ENCODE measurements at regions not wholly inside any gene's neighbourhood (a gene's known extent, or its start where the extent isn't known, plus 50 kb on each side); places are given as distances from the start of the nearest gene placed in this dataset.

- no peak for TF ChIP-seq CTCF (conservative IDR thresholded peaks at IDR 0.05; ENCODE audit: low read depth, low read length)
- TF ChIP-seq POLR2A (IDR thresholded peaks at IDR 0.05; ENCODE audit: low read depth, low read length): no peak
- TF ChIP-seq CHD1 (IDR thresholded peaks at IDR 0.05; ENCODE audit: low read depth, low read length): no peak
- TF ChIP-seq, protein P1, sequence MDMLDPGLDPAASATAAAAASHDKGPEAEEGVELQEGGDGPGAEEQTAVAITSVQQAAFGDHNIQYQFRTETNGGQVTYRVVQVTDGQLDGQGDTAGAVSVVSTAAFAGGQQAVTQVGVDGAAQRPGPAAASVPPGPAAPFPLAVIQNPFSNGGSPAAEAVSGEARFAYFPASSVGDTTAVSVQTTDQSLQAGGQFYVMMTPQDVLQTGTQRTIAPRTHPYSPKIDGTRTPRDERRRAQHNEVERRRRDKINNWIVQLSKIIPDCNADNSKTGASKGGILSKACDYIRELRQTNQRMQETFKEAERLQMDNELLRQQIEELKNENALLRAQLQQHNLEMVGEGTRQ (IDR thresholded peaks at IDR 0.05; ENCODE audit: low read depth, low read length): no peak
- TF ChIP-seq BHLHE40 (IDR thresholded peaks at IDR 0.05; ENCODE audit: low read depth, low read length): no peak
- no peak for TF ChIP-seq MAFK (IDR thresholded peaks at IDR 0.05; ENCODE audit: low read depth, low read length)
- no peak for TF ChIP-seq SMC3 (IDR thresholded peaks at IDR 0.05; ENCODE audit: low read depth, low read length)
- TF ChIP-seq MAZ (IDR thresholded peaks at IDR 0.05; ENCODE audit: borderline replicate concordance, low read depth, low read length): no peak
- TF ChIP-seq ELK1 (IDR thresholded peaks at IDR 0.05; ENCODE audit: borderline replicate concordance, low read depth, low read length): no peak
- TF ChIP-seq MXI1 (IDR thresholded peaks at IDR 0.05; ENCODE audit: borderline replicate concordance, low read depth, low read length): no peak
- TF ChIP-seq CEBPB (IDR thresholded peaks at IDR 0.05; ENCODE audit: low read depth, low read length): no peak
Measured at GRCh38 chr14:43155924-43156323, 1351.2 kb downstream of the FSCB start.
